DND-41 (cell line): ENCODE measurements at regions not wholly inside any gene's neighbourhood (a gene's known extent, or its start where the extent isn't known, plus 50 kb on each side); places are given as distances from the start of the nearest gene placed in this dataset.

Experiments used
- CTCF ChIP-seq: IDR thresholded peaks from 2 replicates; pipeline ENCODE4 v1.5.1; 2012; ENCODE audit warnings: borderline replicate concordance, low read length, moderate library complexity, mild to moderate bottlenecking; ENCODE audit not compliant: poor library complexity, severe bottlenecking; ENCODE audit errors: extremely low read depth
- EZH2 ChIP-seq: IDR thresholded peaks from 3 replicates; pipeline ENCODE4 v1.6.1; 2012; ENCODE audit warnings: borderline replicate concordance, low read depth, mild to moderate bottlenecking, moderate library complexity, low read length, inconsistent platforms; ENCODE audit not compliant: severe bottlenecking

DNA sequence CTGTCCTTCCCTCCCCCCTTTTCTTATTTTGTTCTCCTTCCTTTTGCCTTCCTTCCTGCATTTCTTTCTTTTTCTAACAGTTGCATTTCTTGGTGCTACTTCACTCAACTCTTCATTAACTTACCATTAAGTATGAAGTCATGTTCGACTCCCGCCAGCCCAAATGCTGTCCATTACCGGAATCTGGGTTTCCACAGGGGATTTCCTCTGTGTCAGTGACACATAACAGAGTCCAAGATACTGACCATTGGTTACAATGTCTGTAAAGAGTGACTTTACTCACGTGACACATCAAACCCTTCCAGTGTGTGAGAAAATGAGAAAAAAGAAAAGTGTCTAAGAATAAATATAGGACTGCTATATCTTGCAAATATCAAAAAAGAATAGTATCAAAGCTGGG is 500.0 kb upstream of the FRG1 start:
- TF ChIP-seq CTCF = no peak
- TF ChIP-seq EZH2 = no peak
